H1 (cell line): ENCODE measurements at regions not wholly inside any gene's neighbourhood (a gene's known extent, or its start where the extent isn't known, plus 50 kb on each side); places are given as distances from the start of the nearest gene placed in this dataset.

Source experiments
- EZH2 ChIP-seq: fragments of 200-600 bp; sonication (generic); IDR thresholded peaks from 2 replicates; pipeline ENCODE4 v1.7.1; 2012; ENCODE audit warnings: low read depth, mild to moderate bottlenecking, moderate library complexity, low read length, inconsistent platforms; ENCODE audit not compliant: severe bottlenecking
- HDAC2 ChIP-seq, 2 experiments: fragments of 300-600 bp in 1 of 2; sonication (generic) in 1 of 2; IDR thresholded peaks; 2 replicates each; pipeline ENCODE4 v1.6.1; 2011 to 2012; ENCODE audit warnings: low read depth in 2 of 2, low read length in 2 of 2, mild to moderate bottlenecking in 2 of 2, moderate library complexity in 2 of 2, borderline replicate concordance in 1 of 2, inconsistent platforms in 1 of 2
- MAFK ChIP-seq: IDR thresholded peaks from 2 replicates; pipeline ENCODE4 v1.6.1; 2012; ENCODE audit warnings: low read depth, mild to moderate bottlenecking, improper control_type of control experiment, low read length
- YY1 ChIP-seq: IDR thresholded peaks from 2 replicates; pipeline ENCODE4 v1.6.1; 2011; ENCODE audit warnings: low read depth, mild to moderate bottlenecking, low read length
- TF ChIP-seq, protein P1 (sequence below), 3 experiments: IDR thresholded peaks; 1 replicate in 2 of 3; 2 replicates in 1 of 3; pipeline versions ENCODE4 v1.5.1 to v1.6.1; 2011; ENCODE audit warnings: low read length in 3 of 3, mild to moderate bottlenecking in 3 of 3, inconsistent platforms in 2 of 3, low read depth in 1 of 3, moderate library complexity in 1 of 3; ENCODE audit not compliant: insufficient read depth in 1 of 3; ENCODE audit errors: control extremely low read depth in 1 of 3

DNA sequence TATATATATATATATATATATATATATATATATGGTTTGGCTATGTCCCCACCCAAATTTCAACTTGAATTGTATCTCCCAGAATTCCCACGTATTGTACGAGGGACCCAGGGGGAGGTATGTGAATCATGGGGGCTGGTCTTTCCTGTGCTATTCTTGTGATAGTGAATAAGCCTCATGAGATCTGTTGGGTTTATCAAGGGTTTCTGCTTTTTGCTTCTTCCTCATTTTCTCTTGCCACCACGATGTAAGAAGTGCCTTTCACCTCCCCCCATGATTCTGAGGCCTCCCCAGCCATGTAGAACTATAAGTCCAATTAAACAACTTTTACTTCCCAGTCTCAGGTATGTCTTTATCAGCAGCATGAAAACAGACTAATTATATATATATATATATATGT lies 52.3 kb upstream of the ADAMTS2 start:
- TF ChIP-seq EZH2 (no peak), HDAC2 (IDR thresholded peaks at IDR 0.05; ENCODE audit: borderline replicate concordance in 1 of 2, low read depth in 2 of 2, low read length in 2 of 2) (no peak), YY1 (no peak), MAFK (no peak)
- TF ChIP-seq, protein P1, sequence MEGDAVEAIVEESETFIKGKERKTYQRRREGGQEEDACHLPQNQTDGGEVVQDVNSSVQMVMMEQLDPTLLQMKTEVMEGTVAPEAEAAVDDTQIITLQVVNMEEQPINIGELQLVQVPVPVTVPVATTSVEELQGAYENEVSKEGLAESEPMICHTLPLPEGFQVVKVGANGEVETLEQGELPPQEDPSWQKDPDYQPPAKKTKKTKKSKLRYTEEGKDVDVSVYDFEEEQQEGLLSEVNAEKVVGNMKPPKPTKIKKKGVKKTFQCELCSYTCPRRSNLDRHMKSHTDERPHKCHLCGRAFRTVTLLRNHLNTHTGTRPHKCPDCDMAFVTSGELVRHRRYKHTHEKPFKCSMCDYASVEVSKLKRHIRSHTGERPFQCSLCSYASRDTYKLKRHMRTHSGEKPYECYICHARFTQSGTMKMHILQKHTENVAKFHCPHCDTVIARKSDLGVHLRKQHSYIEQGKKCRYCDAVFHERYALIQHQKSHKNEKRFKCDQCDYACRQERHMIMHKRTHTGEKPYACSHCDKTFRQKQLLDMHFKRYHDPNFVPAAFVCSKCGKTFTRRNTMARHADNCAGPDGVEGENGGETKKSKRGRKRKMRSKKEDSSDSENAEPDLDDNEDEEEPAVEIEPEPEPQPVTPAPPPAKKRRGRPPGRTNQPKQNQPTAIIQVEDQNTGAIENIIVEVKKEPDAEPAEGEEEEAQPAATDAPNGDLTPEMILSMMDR (IDR thresholded peaks at IDR 0.05; ENCODE audit: control extremely low read depth in 1 of 3, insufficient read depth in 1 of 3, low read depth in 1 of 3, low read length in 3 of 3), result no peak
